Activated CD4-positive, alpha-beta T cell treated with anti-CD3 and anti-CD28 coated beads for 1 hour (primary cell): ENCODE measurements at regions not wholly inside any gene's neighbourhood (a gene's known extent, or its start where the extent isn't known, plus 50 kb on each side); places are given as distances from the start of the nearest gene placed in this dataset.
"Not testable (repeated sequence)": the region's sequence is repeated elsewhere in the genome, so short reads cannot be mapped to it uniquely, and the experiment has no call there.

Experiments
- DNase-seq: peaks from one replicate; pipeline ENCODE4 v3.0.0-alpha.2; 2020

DNA sequence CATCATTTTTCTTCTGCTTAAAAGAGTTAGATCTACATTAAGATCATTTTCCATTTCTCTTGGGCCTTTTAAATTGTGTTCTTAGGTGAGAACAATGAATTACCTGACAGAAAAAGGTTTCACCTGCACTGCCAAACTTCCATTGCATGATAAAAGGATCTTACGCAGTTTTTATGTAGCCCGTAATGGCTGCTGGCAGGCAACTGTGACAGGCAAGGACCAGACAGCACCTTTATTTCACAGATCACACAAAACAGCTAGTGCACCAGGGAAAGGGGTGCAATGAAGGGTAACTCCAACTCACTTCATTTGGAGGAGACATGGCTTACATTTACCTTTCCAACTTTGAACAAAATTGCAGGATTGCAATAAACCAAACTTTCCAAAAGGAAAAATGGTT is 159.8 kb downstream of the SLITRK1 start:
- DNase-seq: no peak

DNA sequence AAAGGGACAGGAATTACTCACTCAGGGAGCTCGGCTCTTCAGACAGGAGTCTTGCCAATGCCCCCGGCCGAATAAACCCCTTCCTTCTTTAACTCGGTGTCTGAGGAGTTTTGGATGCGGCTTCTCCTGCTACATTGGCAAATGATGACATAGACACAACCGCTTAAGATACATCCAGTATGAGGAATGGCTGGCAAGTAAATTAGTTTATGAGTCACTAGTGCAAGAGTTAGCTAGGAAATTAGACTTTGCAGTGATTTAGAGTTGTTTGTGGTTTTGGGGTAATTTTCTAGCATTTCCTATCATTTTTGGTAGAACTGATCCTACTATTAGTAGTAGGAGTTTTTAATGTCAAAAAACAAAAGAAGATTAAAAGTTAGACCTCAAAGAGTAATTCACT is 166.2 kb downstream of the SLITRK1 start:
- no peak for DNase-seq

DNA sequence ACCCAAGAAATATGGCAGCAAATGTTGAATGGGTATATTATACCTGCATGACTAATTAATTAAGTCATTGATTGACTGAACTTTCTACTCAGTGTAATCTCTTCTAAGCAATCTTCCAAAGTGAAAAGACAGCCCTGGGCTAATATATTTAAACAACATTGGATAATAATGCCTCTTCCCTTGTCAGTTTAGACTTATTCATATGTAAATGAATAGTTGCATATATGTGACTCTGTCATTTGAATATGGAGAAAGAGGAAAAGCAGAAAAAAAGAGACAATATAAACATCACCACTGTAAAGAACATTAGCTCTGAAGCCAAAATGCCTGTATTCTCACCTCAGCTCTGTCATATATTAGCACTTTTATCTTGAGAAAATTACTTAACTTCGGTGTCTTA is 168.0 kb downstream of the SLITRK1 start:
- no peak for DNase-seq

DNA sequence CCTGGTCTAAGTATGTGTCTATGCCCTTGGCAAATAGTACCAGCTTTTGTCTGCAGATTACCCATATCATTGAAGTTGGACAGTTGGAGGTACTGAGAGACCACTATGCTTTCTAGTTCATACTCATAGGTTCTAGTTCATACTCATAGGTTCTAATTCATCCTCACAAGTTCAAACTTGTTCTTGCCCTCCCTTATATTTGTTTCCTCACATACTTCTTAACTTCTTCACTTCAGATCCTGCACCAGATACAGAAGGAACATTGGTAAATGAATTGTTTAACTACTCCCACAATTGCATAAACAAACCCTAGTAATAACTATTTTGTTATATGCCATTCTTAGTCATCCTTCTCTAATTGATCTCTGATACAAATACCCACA is 172.2 kb downstream of the SLITRK1 start:
- DNase-seq: no peak

DNA sequence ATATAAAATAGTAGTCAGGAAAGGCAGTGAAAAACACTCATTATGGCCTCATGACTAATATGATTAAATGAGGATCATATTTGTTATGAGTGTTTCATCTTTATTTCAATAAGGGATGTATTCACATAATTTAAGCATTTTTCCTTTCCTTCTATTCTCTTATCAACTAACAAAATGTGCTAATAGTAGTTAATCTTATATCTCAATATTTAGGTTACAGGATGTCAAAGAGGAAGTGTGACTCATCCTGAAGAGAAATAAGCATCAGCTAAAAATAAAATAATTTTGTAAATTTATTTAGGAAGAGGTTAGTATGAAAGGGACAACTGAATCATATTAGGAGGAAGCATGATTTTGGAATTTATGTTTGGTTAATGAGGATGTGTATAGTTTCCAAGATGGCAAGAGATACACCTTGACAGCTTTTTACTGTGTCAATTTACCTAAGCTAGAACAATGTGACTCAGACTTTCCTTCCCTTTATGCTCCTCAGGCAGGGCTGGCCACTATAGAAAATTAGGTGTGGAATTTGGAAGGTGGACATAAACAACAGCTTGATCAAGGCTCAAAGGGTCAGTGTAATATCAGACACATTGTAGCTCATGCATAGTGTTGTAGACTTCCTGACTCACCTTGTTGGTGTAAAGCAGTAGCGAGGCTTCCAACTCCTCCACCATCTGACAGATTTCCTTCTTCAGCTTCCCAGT is 172.7 kb downstream of the SLITRK1 start:
- no peak for DNase-seq

DNA sequence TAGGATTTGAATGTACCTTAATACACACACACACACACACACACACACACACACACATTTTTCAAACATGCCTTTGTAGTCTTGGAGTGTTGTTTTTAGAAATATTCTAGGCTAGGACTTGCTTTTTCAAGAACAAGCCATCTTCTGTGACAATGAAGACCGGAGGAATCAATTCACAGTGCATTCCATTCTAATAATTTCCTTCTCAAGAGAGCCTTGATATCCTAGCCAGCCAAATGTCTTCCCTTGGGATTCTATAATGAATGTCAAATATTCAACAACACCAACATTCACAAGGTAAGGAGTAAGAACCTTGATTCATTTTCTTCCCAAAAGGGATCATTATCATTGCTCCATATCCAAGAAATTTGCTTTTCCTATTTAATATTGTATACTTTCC is 180.3 kb downstream of the SLITRK1 start:
- DNase-seq: no peak

DNA sequence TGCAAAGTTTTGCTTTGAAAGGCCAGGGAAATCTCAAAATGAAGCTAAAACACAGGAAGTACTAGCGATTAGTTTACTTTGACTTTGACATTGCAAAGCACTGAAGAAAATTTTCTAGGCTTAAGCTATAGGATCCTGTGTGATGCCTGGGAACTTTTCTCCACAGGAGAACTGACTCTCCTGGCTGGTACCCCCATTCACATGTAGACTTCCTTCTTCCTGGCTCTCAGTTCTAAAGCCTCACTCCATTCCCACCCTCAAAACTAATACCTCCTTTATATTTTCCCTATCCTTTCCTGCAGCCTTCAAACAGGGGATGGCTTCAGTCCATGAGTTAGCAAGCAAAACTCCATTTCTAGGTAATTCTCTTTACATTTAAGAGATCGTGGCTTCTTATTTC is 189.5 kb downstream of the SLITRK1 start:
- no peak for DNase-seq

DNA sequence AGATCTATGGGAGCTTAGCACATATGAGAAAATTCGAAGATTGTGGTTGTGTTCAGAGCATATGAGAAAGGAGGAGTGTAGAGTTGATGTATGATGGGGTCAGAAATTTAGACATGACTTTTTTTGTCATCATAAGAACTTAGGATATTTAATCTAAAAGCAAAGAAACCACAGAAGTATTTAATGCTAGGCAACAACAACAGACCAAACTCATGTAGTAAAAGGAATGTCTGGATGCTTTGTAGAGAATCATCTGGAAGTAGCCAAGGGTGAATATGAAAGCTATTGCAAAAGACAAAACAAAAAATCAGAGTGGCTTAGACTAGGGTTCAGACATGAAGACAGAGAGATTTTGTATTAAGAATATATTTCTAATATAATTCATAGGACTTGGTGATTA is 190.3 kb downstream of the SLITRK1 start:
- DNase-seq: no peak

DNA sequence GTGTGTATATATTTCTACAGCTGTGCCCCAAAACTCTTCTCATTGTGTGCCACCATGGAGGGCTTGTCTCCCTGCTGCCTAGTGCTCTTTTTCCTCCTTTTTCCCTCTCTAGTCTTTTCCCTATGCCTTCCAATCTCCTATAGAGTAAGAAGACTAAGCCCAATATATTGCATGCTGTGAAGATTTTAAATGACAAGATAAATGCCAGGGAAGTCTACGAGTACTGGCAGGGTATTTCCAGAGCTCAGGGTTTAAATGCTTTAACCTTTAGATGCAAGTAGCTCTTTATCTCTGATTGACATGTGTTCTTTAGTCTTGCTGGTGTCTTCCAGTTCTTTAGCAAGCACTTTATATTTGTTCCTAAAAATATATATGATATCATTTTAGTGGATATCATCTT is 200.7 kb downstream of the SLITRK1 start:
- no peak for DNase-seq

DNA sequence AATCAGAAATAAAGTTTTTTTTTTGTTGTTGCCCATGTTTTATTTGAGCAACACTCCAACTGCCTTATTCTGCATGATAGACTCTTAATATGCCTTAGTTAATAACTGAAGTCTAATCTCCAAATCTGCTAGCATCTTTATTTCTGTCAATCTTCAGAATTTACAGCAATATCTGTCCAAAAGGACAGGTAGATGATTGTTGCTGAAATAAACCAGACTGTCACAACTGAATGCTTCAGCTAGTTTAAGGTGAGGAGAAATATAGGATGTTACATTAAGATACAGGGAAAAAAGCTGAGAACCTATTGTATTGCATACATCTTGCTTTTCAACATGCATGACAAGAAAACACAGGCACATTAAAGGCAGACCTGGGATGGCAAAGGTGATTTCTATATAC is 204.3 kb downstream of the SLITRK1 start:
- DNase-seq: no peak

DNA sequence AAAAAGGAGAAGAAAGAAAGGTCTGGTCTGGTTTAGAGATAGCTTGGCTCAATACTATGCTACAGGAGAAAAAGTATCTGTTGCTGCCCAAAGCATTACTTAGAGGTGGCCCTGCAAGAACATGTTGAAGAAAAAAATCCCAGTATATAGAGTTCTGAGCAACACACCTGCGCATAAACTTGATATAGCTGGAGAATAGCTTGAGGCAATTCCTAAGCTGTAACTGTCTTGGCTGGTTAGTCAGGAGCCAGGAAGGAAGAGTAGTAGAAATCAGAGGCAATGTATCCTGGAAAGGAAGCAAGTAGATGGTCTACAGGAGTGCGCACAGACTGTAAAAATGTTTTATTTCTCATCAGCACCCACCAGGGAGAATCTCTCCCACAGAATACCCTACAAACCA is 209.7 kb downstream of the SLITRK1 start:
- no peak for DNase-seq

DNA sequence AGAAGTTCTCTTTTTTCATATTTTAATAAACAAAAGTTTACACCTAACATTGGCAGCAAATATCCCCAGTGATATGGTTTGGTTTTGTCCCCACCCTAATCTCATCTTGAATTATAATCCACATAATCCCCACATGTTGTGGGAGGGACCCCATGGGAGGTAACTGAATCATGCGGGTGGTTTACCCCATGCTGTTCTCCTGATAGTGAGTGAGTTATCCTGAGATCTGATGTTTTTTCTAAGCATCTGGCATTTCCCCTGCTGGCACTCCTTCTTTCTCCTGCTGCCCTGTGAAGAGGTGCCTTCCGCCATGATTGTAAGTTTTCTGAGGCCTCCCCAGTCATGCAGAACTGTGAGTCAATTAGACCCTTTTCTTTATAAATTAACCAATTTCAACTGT is 214.7 kb downstream of the SLITRK1 start:
- DNase-seq: no peak

DNA sequence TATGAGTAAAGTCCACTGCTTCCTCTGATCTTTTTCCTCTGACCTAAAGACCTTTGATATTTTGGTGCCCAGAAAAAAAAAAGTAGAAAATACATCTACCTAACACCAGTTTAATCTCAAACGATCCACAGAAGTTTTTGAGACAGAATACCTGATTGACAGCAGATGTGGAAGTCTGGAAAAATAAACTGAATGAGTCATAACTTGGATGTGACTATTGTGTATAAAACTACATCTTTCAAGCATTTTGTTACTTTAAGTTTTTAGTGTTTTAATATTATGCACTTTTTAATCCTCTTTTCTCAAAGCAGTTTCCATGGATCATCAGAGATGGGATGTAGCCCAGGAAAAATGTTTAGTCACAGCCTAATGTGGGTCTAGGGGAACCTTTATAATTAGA is 216.1 kb downstream of the SLITRK1 start:
- DNase-seq: no peak

DNA sequence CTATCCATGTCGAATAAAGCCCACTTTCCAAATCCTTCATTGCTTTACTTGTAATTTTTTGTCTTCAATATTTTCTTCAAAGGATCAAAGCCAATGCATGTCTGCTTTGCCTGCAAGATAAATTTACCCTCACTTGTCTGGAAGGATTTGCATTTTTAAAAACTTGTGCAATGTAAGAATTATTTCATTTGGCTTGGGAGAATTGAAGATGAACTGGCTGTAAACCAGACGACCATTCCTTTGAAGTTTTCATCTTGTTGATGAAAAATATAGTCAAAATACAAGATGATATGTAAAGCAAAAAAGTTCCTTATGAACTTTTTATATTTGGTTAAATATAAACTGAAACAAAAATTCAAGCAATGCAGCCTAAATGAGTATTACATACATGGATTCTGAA is 225.0 kb downstream of the SLITRK1 start:
- DNase-seq: no peak

DNA sequence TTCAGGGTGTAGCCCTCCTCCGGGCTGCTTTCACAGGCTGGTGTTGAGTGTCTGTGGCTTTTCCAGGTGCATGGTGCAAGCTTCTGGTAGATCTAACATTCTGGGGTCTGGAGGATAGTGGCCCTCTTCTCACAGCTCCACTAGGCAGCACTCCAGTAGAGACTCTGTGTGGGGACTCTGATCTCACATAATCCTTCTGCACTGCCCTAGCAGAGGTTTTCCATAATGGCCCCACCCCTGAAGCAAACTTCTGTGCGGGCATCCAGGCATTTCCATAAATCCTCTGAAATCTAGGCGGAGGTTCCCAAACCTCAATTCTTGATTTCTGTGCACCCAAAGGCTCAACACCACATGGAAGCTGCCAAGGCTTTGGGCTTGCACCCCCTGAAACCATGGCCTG is 239.7 kb downstream of the SLITRK1 start:
- DNase-seq: not testable (repeated sequence)

DNA sequence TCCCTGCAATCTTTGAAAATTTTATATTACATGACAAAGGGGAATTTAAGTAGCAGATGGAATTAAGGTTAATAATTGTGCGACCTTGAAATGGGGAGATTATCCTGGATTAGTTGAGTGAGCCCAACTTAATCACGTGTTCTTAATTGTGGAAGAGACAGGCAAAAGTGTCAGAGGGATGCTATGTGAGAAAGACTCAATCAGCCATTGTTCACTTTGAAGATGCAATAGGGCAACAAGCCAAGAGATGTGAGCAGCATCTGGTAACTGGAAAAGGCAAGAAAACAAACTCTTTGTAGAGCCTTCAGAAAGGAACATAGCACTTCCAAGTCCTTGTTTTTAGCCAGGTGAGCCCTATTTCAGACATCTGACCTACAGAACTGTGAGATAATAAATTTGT is 247.7 kb downstream of the SLITRK1 start:
- DNase-seq: no peak

DNA sequence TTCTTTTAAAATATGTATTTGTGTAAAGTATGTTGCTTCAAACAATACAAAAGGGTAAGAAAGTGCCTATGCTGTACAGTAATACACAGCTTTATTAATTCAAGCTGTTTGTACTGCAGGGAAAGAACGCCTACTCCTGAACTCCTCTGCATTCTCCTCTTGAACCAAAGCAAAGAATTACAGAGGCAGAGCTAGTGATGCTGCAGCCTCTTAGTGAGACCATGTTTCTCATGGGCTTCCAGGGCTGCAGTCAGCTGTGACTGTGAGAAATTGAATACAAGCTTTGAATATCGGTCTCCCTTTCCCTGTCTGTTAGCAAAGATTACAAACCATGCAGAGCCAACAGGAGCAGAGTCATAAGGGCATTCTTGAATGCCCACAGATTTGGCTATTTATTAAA is 248.5 kb downstream of the SLITRK1 start:
- DNase-seq: no peak

DNA sequence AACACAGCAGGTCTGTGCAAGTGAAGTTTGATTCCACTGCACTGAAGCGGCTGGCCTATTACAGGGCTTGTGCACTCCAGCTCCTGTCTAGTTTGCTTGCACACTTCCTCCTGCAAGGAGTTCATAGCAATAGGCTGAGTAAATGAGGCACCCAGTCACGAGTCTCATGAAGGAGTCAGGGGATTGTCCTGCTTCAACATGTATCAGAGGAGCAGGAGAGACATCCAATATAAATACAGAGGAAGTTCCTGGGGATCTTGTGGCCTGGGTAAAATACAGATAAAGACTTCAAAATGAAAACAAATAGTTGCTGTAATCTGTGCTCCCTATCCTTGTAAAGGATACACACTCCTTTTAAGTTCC is 259.9 kb downstream of the SLITRK1 start:
- no peak for DNase-seq

DNA sequence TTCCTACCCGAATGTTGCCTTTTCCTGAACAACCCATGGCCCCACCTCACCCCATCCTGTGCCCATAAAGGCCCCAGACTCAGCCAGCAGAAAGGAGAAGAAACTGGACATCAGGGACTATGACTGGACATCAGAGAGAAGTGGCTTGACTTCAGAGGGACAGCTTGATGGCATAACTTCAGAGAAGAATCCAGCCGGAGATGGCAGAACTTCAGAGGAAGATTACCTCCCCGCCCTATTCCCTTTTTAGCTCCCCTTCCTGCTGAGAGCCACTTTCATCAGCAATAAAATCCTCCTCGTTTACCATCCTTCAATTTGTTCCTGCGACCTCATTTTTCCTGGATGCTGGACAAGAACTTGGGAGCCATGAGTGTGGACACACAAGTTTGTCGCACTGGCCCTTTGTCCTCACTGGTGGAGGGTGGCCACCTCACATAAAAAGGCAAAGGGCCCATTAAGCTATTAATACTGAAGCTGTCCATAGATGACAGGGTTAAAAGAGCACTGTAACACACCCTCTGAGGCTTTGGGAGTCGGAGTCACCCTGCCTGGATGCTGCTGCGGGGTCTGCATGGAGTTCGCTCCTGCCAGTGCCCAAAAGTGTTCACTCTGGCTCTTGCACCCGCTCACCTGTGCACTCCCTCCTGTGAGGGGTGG is 260.4 kb downstream of the SLITRK1 start:
- DNase-seq: no peak

DNA sequence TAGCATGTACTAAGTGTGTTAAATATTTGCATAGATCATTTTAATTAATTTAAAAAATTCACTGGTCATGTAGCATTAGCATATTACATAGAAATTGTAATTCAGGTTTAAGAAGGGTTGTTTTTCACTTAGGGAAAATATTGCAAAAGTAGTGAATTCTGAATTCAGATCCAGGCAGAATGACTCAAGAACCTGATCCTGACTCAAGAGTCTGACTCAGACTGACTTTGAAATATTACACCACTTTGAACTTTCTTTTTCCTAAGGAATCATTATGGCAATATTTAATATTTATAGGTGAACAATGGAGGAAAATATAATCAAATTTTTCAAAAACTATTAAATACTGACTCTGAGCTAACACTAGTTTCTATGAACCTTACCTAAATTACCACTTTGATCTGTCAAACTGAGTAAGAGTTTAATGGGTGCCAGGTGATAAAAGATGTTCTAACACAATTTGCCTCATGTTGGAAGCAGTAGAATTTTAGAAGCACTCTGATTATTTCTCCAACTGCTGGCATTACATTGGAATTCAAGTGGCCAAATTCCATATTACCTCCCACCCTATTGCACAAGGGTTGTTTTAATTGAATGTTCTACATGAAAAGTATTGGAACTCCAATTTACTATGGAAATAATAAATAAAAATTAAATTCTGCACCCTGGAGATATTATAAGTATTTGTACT is 261.6 kb downstream of the SLITRK1 start:
- no peak for DNase-seq

DNA sequence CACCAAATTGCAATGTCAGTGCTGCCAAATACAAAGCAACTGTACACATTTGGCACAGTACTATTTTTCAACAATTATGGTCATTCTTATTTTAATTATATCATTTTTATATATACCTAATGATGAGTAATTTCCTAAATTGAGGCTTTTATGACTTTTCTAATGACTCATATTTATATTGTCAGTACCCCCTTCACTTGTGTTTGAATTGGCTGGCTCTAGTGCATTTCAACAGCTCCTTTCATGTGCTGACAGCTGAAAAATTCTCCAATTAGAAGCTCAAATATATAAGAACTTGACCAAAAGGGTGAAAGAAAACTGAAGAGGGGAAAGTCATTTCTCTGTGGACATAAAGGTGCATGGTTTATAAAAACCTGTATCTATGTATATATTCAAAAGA is 263.3 kb downstream of the SLITRK1 start:
- no peak for DNase-seq

DNA sequence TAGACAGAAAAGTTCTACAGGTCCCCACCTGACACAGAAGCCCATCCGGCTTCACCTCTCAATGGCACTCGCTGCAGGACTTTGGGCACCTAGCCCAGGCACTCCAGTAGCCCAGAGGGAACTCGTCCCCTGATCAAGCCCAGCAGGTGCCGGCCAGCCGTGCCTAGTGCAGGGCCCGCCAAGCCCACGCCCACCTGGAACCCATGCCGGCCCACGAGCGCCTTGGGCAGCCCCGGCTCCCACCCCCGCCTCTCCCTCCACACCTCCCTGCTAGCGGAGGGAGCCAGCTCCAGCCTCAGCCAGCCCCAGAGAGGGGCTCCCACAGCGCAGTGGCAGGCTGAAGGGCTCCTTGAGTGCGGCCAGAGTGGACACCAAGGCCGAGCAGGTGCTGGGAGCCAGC is 268.8 kb downstream of the SLITRK1 start:
- DNase-seq: no peak

DNA sequence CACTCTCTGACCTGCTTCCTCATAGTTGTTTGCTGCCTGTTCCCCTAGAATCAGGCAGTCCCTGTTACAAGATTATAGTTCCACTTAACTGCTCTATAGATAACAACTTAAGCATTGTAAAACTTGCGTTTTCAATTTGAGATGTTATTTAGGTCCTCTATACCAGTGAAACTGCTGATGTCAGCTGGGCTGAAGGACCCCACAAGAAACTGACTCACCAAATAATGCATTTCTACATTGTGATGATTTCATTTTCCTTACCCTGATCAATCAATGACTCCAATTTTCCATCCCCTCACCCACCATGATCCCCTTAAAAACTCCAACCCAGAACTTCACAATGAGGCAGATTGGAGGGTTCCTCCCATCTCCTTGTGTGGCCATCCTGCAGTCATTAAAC is 280.7 kb downstream of the SLITRK1 start:
- DNase-seq: no peak

DNA sequence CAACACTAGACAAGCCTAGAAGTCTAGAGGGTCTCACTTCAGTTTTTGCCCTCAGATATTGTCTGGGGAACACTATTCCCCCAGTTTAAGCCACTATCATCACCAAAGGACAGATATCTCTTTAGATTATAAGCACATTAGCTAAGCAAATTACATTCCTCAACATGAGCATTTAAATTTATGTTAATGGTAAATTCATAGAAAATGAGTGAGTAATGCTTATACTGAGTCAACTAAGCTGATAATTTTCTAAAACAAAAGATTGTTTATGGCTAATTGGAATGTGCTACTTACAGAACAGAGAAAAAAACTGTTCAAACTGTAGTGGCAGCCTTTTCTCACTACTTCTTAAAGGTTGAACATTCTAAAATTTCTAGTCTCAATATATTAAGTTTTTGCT is 290.2 kb downstream of the SLITRK1 start:
- DNase-seq: no peak

DNA sequence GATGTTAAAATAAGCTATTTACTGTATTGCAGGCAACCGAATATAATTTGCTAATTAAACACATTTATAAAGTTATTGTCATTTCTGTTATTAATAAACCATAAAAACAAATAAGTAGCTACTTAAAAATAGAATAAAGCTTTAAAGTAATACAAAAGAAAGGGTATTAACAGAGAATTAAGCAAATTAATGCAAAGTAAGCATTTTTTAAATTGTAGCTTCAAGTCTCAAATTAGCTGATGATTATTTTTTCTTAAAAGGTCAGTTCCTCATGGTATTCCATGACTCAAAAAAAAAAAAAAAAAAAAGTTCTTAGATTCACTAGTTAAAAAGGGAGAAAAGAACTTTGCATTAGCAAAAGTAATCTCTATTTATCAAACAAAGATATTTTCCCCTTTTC is 292.5 kb downstream of the SLITRK1 start:
- no peak for DNase-seq
